NCI-H1694 treated with DMSO at 0.1 percent for 48 hours (cell line): ENCODE measurements at regions not wholly inside any gene's neighbourhood (a gene's known extent, or its start where the extent isn't known, plus 50 kb on each side); places are given as distances from the start of the nearest gene placed in this dataset.
"Not testable (repeated sequence)": the region's sequence is repeated elsewhere in the genome, so short reads cannot be mapped to it uniquely, and the experiment has no call there.

Experiments
- DNase-seq: peaks from one replicate; lab custom pipeline; 2025; lab: John Stamatoyannopoulos, UW

DNA sequence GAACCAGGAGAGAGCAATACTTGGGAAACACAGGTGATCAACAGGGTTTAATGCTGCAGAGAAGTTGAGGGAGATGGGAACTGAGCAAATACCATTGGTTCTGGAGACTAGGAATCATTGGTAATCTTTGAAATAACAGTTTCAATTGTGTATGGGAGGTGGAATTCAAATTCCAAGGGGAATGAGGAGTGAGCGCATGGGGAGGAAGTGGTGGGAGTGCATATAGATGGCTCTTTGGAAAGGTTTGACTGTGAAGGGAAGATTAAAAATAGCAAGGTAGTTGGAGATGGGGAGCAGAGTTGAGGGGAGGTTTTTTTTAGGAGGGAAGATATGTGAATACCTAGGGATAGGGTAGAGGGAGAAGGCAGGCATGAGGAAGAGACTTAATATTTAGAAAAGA, 51.1 kb upstream of the ROPN1 start:
- no peak for DNase-seq

DNA sequence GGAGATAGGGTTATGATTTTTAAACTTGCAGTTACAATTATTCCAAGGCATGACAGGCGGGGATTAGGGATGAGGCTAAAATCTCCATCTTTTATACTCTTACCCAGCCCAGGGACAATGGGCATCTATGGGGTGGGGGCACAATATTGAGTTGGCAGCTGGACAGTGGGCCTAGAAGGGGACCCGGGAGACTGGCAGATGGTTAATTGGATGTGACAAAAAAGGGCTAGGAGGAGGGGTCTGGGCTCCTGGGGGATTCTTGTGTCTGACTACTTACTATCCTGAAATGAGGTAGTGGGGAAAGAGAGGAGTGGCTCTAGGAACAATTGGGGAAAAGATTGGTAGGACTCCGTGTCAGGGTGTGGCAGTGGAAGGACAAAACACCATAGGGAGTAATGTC, 53.0 kb upstream of the ROPN1 start:
- DNase-seq: no peak

DNA sequence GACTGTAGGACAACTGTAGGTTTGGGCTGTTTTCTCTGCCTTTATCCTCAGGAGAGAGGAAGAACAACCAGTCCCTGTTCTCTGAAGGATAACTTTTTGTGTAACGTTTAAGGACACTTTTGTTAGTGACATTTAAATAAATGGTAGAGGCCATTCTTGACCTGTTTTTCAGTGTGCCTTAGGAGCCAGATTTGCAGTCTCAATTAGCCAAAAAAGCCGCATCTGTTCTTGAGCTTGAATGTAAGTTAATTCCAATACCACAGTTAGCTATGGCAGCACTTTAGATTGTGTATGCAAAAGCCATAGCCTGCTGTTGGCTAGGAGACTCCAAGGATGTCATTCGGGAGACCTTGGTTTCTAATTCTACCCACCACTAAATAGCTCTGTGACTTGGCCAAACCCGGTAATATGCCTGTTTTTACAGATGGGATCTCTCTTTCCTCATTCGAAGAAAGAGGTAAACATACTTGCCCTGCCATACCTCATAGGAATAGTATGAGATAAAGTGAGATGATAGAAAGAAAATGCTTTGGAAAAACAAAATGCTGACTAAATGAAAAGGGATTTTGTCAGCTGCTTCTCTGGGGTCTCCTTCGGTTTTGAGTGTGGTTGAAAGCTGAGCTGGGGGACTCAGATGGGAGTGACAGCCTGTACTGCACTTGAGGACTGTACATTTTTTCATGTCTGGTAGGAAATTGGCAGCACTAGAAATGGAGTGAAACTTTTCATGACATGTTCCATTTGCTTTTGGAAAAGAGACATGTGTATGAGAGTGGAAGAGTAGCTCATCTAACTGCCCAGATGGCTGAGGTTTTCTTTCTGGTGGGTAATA, 57.3 kb upstream of the ROPN1 start:
- DNase-seq: no peak

DNA sequence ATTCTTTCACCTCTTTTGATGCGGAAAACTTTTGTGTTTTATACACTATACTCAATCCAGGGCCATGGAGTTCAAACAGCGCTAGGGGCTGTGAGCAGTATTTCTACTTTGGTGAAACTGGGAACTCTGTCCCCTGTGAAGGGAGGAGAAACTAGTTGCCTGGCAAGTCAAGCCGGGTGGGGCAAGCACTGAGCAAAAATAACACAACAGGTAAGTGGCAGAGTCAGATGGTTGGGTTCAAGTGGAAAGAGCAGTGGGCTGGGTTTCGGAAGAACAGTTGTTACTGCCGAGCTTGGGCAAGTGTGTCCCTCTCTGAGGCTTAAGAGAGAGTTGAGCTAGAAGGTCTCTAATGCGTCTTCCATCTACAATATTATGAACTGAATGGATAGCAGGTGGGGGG, 59.7 kb upstream of the ROPN1 start:
- DNase-seq: no peak

DNA sequence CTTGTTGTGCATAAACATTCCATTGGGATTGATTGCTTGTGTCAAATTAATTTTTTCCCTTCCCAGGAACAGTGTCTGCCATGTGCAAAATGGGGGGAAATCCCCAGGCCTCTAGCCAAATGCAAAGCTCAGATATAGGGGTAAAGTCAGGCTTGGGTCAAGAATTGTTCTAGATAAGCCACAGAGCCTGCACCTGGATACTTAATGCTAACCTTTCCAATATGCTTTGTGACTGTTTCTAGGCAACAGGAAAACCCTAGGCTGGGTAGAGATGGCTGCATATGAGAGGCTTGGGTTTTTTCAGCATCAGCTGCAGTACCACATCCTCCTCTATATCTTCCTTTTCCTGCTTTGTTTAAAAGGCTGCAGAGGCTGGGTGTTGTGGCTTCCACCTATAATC, 61.9 kb upstream of the ROPN1 start:
- DNase-seq: no peak

- DNase-seq: no peak
Observed at GRCh38 chr3:124056846-124057245, 64.9 kb upstream of the ROPN1 start.

DNA sequence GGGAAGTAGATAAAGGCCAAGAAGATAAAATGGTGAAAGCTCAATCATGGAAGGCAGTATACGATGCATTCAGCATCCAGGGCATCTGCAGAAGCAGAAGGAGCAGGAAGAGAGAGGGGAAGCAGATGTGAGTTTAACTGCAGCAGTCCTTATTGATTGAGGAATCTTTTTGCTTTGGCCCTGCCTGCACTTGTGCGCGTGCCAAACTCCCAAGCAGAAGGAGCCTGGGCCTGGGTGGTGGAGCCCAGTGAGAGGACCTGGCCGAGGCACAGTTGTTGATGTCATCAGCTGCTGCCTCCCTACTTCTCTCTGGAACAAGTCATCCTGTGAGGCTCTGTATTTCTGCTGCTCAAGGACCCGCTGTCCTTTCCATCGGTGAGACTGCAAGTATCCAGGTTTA, 65.5 kb upstream of the ROPN1 start:
- no peak for DNase-seq

DNA sequence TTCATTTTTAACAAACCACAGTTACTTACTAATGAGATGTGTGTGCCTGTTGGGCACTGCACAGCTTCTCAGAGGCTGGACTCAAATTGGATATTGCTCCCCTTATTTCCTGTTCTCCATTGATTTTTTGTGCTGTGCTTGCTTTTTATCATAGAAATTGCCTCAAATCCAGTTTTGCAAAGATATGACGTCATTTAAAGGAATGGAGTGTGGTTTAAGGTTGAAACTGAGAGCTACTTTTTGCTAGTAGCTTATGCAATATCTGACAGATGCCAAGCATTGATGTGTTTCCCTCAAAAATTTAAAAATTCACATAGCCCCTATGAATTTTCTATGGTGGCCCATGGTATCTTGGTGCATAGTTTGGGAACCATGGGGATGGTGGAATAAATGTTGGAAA, 67.7 kb upstream of the ROPN1 start:
- DNase-seq: no peak

GRCh38 chr3:124063197-124063909, 71.4 kb upstream of the ROPN1 start:
- peak; percentile 17 for DNase-seq

DNA sequence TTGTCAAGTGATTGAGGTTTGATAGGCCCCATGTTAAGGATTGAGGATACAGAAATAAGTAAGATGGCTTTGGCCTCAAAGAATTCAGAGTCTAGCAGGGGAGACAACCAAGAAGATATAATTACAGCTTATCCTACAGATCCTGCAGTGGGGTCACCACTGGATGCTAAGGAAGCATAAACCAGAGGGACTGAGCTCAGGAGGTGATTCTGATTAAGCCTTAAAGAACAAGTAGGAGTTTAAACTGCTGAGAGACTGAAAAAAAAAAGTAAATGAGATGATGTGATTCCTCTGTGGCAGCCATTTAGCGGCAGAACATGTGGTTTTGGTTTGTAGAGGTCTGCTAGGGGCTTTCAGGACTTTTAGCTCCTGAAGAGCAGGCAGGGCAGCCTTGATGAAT, 72.1 kb upstream of the ROPN1 start:
- DNase-seq: no peak

GRCh38 chr3:124066543-124066942, 74.6 kb upstream of the ROPN1 start:
- DNase-seq: not testable (repeated sequence)

DNA sequence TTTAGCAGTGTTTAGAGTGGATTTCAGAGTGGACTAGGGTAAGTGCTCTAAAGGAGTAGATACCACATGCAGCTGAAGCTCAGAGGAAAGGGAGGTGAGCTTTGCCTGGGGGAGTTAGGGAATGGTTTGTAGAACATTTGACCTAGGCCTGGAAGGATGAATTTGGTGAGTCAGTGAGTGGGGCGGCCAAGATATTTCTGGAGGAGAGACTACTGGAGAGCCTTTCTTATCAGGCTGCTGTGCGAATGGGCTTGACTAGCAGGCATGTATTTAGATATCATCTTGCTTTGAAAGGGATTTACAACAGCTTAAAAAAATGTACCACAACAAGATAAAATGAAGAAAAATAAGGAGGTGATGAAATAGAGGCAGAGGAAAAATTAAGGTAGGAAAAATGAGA, 77.8 kb upstream of the ROPN1 start:
- DNase-seq: not testable (repeated sequence)

- peak; percentile 42 for DNase-seq
Observed at GRCh38 chr3:124075090-124075489, 83.2 kb upstream of the ROPN1 start.

GRCh38 chr3:124075753-124076152, 83.8 kb upstream of the ROPN1 start:
- no peak for DNase-seq

- no peak for DNase-seq
Observed at GRCh38 chr3:124076235-124076634, 84.3 kb upstream of the ROPN1 start.

DNA sequence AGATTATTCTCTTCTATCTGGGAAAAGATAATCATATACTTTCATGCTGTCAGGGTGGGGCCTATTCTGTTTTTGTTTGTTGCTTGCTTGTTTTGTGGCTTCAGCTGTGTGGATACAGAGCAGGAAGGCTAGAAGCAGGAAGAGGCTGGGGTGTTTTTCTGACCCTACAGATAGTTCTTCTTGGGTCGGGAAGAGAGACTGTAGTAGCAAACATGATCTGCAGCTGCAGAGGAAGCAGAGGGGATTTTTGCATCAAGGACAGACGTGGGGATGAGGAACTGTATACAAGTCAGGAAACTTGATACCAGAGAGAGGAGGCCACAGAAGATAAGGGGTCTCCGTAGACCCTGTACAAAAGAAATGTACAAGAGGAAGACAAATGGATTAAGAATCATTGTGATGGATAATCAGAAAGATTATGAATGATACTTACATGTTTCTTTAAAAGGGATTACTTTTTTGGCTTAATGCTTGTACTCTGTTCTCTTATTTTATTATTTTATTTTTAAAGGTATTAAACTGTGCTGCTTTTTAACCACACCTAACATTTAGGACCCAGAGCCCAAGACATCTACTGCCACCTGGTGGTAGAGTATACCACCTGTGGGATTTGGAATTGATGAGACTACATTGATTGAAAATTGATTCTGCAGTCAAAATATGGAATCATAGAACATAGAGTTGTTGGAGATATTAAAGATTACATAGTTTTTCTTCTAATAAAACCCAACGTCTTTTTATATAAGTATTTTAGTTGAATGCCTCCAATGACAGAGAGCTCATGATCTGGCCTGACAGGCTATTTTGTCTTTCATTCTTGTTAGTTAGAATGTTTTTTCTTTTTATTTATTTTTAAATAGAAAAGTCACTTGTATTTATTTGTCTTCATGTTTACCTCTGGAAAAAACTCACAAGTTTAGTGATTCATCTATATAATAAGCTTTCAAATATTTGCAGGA, 87.3 kb upstream of the ROPN1 start:
- peak; percentile 67 for DNase-seq

- no peak for DNase-seq
Observed at GRCh38 chr3:124079912-124080276, 88.0 kb upstream of the ROPN1 start.

- no peak for DNase-seq
Observed at GRCh38 chr3:124082343-124082742, 90.4 kb upstream of the ROPN1 start.

GRCh38 chr3:124084022-124084881, 92.3 kb upstream of the ROPN1 start:
- DNase-seq: peak; percentile 58

- no peak for DNase-seq
Observed at GRCh38 chr3:124088801-124089200, 96.9 kb upstream of the ROPN1 start.

DNA sequence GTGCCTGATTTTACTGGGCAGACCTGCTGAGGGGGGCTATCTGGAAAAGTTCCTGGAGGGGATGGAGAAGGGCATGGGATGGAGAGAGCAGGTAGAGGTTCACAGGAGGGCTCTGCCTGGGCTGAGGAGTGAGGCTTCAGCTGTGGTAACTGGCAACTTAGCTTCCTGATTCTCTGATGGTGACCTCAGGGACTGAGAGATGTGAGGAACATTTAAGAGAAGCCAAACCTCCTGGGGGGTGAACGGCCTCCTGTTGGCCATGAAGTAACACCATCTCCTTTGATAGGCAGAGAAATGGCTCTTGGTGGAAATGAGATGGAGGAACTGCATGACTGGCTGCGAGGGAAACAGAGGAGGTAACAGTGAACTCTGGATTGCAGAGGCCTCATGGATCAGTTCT, 97.3 kb upstream of the ROPN1 start:
- no peak for DNase-seq

DNA sequence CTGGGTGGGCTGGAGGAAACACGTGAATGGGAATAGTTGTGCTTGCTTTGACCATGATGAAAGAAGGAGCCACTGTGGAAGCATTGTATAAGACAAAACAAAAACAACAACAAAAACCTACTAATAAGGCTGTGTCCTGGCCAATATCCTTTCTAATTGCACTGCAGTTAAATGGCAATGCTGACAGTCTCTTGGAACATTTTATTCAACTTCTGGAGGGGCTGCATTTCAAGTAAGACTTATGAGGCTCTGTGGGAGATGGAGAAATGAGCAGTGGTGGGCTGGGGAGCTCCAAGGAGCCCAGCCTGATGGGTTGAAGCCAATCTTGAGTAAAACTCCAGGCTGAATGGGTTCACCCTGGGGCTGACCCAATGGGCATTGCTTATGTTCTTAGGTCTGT, 99.8 kb upstream of the ROPN1 start:
- no peak for DNase-seq
